ENCODE measurements at regions not wholly inside any gene's neighbourhood (a gene's known extent, or its start where the extent isn't known, plus 50 kb on each side); places are given as distances from the start of the nearest gene placed in this dataset.

DNA sequence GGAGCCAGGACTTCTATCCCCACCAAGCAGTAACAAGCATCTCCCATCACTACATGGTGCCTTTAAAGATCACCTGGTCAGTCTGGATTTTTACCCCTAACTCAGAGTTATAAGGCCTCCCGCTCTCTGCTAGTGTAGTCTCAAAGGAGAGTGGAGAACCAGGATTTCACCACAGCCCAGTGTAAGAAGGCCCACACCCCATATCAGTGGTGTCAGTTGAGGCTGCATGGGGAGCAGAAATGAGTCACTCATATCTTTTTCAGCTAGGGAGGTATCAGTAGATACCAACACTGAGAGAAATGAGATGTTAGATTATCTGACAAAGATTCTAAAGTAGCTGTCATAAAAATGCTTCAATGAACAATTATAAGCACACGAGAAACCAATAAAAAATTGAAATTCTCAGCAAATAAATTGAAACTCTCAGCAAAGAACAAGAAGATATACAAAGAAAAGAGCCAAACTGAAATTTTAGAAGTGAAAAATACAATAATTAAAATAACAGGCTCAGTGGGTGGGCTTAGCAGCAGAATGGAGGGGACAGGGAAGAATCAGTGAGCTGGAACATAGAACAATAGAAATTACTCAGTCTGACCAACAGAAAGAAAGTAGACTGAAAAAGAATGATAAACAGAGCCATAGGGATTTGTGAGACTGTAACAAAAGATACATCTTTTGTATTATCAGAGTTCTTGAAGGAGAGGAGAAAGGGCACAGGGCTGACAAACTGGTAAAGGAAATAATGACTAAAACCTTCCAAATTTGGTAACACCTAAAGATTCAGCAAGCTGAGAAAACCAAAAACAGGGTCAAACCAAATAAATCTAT, 257.7 kb downstream of the ANAPC1 start:
- TF ChIP-seq CTCF (IDR thresholded peaks at IDR 0.05), result no peak
- no peak for TF ChIP-seq EP300 (IDR thresholded peaks at IDR 0.05)

Data from stomach (tissue), 4 donors.